Natural killer cell (primary cell): ENCODE measurements at regions not wholly inside any gene's neighbourhood (a gene's known extent, or its start where the extent isn't known, plus 50 kb on each side); places are given as distances from the start of the nearest gene placed in this dataset.

Experiments used
- ATAC-seq, 3 donors: fragments of 150-1000 bp in 2 of 3; fragments of 200-7000 bp in 1 of 3; cut with Tn5 transposase; 1 replicate in 1 of 3; 2 replicates in 2 of 3; pipeline ENCODE4 v1.10.0; 2021; ENCODE audit warnings: mild to moderate bottlenecking in 2 of 3, moderate library complexity in 2 of 3
- DNase-seq, 2 donors: peaks; one replicate each; pipeline versions ENCODE4 v3.0.0 to v3.0.0-alpha.2; 2013 to 2021; ENCODE audit warnings: mixed read lengths in 1 of 2
- H3K27ac ChIP-seq: one replicate; pipeline ENCODE4 v1.5.1; 2013; ENCODE audit warnings: mild to moderate bottlenecking, low read length
- H3K27me3 ChIP-seq: one replicate; pipeline ENCODE4 v1.6.1; 2013; ENCODE audit warnings: low read length; ENCODE audit not compliant: control insufficient read depth, insufficient read depth
- H3K36me3 ChIP-seq: one replicate; pipeline ENCODE4 v1.6.1; 2013; ENCODE audit warnings: low read length; ENCODE audit not compliant: control insufficient read depth, insufficient read depth
- H3K4me1 ChIP-seq: one replicate; pipeline ENCODE4 v1.6.1; 2013; ENCODE audit warnings: low read length; ENCODE audit not compliant: control insufficient read depth, insufficient read depth
- H3K4me3 ChIP-seq: one replicate; pipeline ENCODE4 v1.5.1; 2013; ENCODE audit warnings: low read length
- H3K9me3 ChIP-seq: one replicate; pipeline ENCODE4 v1.6.1; 2013; ENCODE audit warnings: low read length; ENCODE audit not compliant: control insufficient read depth, insufficient read depth
- H3K27ac Mint-ChIP-seq, 2 donors: one replicate each; pipeline ENCODE4 v1.8.0; 2022; ENCODE audit warnings: mild to moderate bottlenecking in 2 of 2, mixed read lengths in 2 of 2, moderate library complexity in 1 of 2
- H3K27me3 Mint-ChIP-seq, 2 donors: one replicate each; pipeline ENCODE4 v1.8.0; 2022; ENCODE audit warnings: low read depth in 2 of 2, mixed read lengths in 2 of 2
- H3K36me3 Mint-ChIP-seq: one replicate; pipeline ENCODE4 v1.8.0; 2022; ENCODE audit warnings: mixed read lengths
- H3K4me1 Mint-ChIP-seq, 2 donors: one replicate each; pipeline ENCODE4 v1.8.0; 2022; ENCODE audit warnings: mixed read lengths in 2 of 2
- H3K4me3 Mint-ChIP-seq: one replicate; pipeline ENCODE4 v1.8.0; 2022; ENCODE audit warnings: mild to moderate bottlenecking, moderate library complexity, mixed read lengths
- H3K9me3 Mint-ChIP-seq, 2 donors: one replicate each; pipeline ENCODE4 v1.8.0; 2022; ENCODE audit warnings: mixed read lengths in 2 of 2
- WGBS: methylation state at CpG from one replicate; pipeline ENCODE4 v1.1.7; 2013; ENCODE audit warnings: missing lambda C conversion rate; ENCODE audit not compliant: insufficient coverage; 5-methylcytosine and 5-hydroxymethylcytosine counted together
- intact Hi-C: fragments of 100-400 bp; cut with micrococcal nuclease; formaldehyde crosslinking; loops from one replicate; pipeline ENCODE4 v1.14.2; 2022
- TF ChIP-seq, protein P1 (sequence below): fragments of 200-600 bp; IDR thresholded peaks from one replicate; pipeline ENCODE4 v1.8.0; 2022; ENCODE audit warnings: antibody characterized with exemption

DNA sequence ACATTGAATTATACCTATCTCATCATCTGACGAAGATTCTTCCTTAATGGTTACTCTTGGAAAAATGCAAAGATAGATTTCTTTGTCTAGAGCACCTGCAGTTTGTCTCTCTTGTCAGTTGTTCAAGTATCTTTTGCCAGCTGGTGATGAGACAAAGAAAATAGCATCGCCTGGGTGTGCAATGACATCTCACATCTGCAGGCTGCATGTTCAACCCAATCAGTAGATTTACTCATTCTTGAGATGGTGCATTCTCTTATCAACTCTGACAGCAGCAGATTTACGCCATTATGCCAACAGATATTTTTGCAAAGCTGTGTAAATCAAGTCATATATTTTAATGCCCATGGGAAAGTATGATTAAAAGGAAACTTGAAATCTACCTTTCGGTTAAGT, 164.6 kb upstream of the PDGFD start:
- H3K27ac ChIP-seq = no peak overlapping the region
- no peaks in the 10 kb centered on the region for H3K9me3 ChIP-seq
- no peak overlapping the region for H3K4me3 ChIP-seq
- Mint-ChIP-seq H3K36me3 (no peaks in the 10 kb centered on the region), H3K4me3 (no peak overlapping the region), H3K4me1 (no peaks in the 10 kb centered on the region), H3K27me3 (peaks cover 0 to 5% of the 10 kb centered on the region in 2 donors), H3K9me3 (peaks cover 0 to 4% of the 10 kb centered on the region in 2 donors), H3K27ac (no peak overlapping the region)
- TF ChIP-seq, protein P1, sequence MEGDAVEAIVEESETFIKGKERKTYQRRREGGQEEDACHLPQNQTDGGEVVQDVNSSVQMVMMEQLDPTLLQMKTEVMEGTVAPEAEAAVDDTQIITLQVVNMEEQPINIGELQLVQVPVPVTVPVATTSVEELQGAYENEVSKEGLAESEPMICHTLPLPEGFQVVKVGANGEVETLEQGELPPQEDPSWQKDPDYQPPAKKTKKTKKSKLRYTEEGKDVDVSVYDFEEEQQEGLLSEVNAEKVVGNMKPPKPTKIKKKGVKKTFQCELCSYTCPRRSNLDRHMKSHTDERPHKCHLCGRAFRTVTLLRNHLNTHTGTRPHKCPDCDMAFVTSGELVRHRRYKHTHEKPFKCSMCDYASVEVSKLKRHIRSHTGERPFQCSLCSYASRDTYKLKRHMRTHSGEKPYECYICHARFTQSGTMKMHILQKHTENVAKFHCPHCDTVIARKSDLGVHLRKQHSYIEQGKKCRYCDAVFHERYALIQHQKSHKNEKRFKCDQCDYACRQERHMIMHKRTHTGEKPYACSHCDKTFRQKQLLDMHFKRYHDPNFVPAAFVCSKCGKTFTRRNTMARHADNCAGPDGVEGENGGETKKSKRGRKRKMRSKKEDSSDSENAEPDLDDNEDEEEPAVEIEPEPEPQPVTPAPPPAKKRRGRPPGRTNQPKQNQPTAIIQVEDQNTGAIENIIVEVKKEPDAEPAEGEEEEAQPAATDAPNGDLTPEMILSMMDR = no peak
- WGBS = 88% methylated on average over 3 of the region's 4 CpGs
- DNase-seq = no peak
- no peaks in the 10 kb centered on the region for H3K36me3 ChIP-seq
- H3K27me3 ChIP-seq = no peaks in the 10 kb centered on the region
- no peak for ATAC-seq
- intact Hi-C loops = no loop called here
- no peaks in the 10 kb centered on the region for H3K4me1 ChIP-seq

DNA sequence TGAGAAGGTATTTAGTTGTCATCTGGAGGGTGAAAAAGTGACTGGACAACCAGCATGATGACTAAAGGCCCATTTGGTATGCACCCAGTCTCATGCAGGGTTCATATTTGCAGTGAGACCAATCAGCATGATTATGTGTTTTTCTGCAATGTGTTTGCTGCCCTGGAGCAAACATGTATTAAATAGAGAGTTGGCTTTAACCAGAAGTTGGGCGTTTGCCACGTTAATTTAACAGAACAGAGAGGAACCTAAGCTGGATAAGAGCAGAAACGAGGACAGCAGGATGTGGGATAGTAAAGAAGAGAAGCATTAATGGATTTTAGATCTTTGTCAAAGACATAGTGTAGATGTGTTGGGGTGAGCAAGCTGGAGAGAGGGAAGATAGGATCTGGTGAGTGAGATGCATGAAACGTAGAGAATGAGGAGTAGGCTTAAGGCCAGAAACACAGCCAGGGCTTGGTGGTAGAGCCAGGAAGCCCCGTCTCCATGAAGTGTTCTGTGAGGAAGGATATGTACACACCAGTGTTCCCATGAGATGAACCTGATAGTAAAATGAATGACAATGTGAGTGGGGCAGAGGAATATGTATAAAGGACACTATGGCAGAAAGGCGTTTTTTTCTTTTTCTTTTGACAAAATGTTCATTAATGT, 164.0 kb upstream of the PDGFD start:
- no peak overlapping the region for H3K4me3 ChIP-seq
- WGBS = 82% methylated on average over 5 of the region's 6 CpGs

DNA sequence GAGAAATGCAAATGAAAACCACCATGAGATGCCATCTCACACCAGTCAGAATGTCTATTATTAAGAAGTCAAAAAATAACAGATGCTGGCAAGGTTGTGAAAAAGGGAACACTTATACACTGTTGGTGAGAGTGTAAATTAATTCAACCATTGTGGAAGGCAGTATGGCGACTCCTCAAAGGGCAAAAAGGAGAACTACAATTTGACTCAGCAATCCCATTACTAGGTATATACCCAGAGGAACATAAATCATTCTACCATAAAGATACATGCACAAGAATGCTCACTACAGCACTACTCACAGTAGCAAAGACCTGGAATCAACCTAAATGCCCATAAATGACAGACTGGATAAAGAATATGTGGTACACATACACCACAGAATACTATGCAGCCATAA, 161.1 kb upstream of the PDGFD start:
- no peaks in the 10 kb centered on the region for H3K4me1 Mint-ChIP-seq
- TF ChIP-seq, protein P1 = no peak
- no peak overlapping the region for H3K4me3 Mint-ChIP-seq
- no peaks in the 10 kb centered on the region for H3K36me3 Mint-ChIP-seq
- Histone ChIP-seq H3K4me3 (no peak overlapping the region), H3K36me3 (no peaks in the 10 kb centered on the region), H3K4me1 (no peaks in the 10 kb centered on the region), H3K27me3 (no peaks in the 10 kb centered on the region), H3K27ac (no peak overlapping the region), H3K9me3 (no peaks in the 10 kb centered on the region)
- DNase-seq = no peak
- no peak overlapping the region for H3K27ac Mint-ChIP-seq
- intact Hi-C loops = no loop called here
- peaks cover 0 to 4% of the 10 kb centered on the region in 2 donors for H3K9me3 Mint-ChIP-seq
- 43% methylated on average over 1 of the region's 1 CpG for WGBS
- no peak for ATAC-seq
- H3K27me3 Mint-ChIP-seq = peaks cover 0 to 5% of the 10 kb centered on the region in 2 donors

More for the DNA sequence above, 164.0 kb upstream of the PDGFD start:
- Histone ChIP-seq H3K36me3 (no peaks in the 10 kb centered on the region), H3K9me3 (no peaks in the 10 kb centered on the region), H3K27me3 (no peaks in the 10 kb centered on the region), H3K27ac (no peak overlapping the region), H3K4me1 (no peaks in the 10 kb centered on the region)
- Mint-ChIP-seq H3K9me3 (peaks cover 0 to 4% of the 10 kb centered on the region in 2 donors), H3K36me3 (no peaks in the 10 kb centered on the region), H3K4me3 (no peak overlapping the region), H3K27ac (no peak overlapping the region), H3K4me1 (no peaks in the 10 kb centered on the region), H3K27me3 (peaks cover 0 to 5% of the 10 kb centered on the region in 2 donors)
- DNase-seq = no peak
- ATAC-seq = no peak
- TF ChIP-seq, protein P1 = no peak
- intact Hi-C loops = no loop called here

DNA sequence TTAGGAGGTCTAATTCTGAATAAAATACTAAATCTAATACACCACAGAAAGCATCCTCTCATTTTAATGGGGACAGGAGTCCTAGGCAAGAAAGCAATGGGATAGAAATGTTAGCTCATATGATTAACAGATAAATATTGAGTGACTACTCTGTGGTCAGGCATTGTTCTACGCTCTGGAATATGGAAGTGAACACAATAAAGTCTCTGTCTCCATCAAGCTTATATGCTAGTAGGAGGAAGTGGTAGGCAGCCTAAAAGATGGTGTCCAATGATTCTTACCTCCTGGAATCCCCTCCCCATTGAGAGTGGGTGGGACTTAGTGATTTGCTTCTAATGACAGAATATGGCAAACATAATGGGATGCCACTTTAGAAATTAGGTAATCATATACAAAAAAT, 160.3 kb upstream of the PDGFD start:
- Mint-ChIP-seq H3K27ac (no peak overlapping the region), H3K4me1 (no peaks in the 10 kb centered on the region), H3K36me3 (no peaks in the 10 kb centered on the region), H3K27me3 (peaks cover 0 to 5% of the 10 kb centered on the region in 2 donors), H3K4me3 (no peak overlapping the region), H3K9me3 (peaks cover 0 to 4% of the 10 kb centered on the region in 2 donors)
- no peaks in the 10 kb centered on the region for H3K36me3 ChIP-seq
- WGBS = 78% methylated on average over 1 of the region's 1 CpG
- H3K27ac ChIP-seq = no peak overlapping the region
- ATAC-seq = no peak
- no peaks in the 10 kb centered on the region for H3K9me3 ChIP-seq
- no peak overlapping the region for H3K4me3 ChIP-seq
- DNase-seq = no peak
- no peaks in the 10 kb centered on the region for H3K27me3 ChIP-seq
- TF ChIP-seq, protein P1 = no peak
- H3K4me1 ChIP-seq = no peaks in the 10 kb centered on the region
- intact Hi-C loops = no loop called here
